IMR-90 (cell line): ENCODE measurements at regions not wholly inside any gene's neighbourhood (a gene's known extent, or its start where the extent isn't known, plus 50 kb on each side); places are given as distances from the start of the nearest gene placed in this dataset.

Source experiments
- ATAC-seq: fragments of 200-7000 bp; cut with Tn5 transposase; 2 replicates; pipeline ENCODE4 v1.9.1; 2020; ENCODE audit warnings: low read depth, mild to moderate bottlenecking, moderate library complexity
- BruUV-seq: library from RNA; stranded (reverse); fragments of 400-500 nt; replicated peaks from 2 replicates; lab custom pipeline; 2021; lab: Mats Ljungman, UMichigan
- CTCF ChIA-PET: fragments of 300-600 bp; formaldehyde crosslinking; extraction: SDS; loops from one replicate; lab custom pipeline; 2021; ENCODE audit warnings: antibody characterized with exemption; lab: Yijun Ruan, JAX
- POLR2A ChIA-PET: fragments of 300-600 bp; sonication (Branson Sonifier 250); formaldehyde crosslinking; loops from one replicate; lab custom pipeline; 2022; ENCODE audit warnings: antibody characterized with exemption; ENCODE audit not compliant: unreplicated experiment; lab: Charles Lee
- DNase-seq: peaks from one replicate; pipeline ENCODE4 v3.0.0; 2013
- H2AFZ ChIP-seq: replicated peaks from 2 replicates; pipeline ENCODE3; 2013; ENCODE audit warnings: low read length, mild to moderate bottlenecking; ENCODE audit not compliant: poor library complexity
- H2AK5ac ChIP-seq: 2 replicates; pipeline ENCODE4 v1.6.1; 2013; ENCODE audit warnings: low read depth, low read length, inconsistent platforms
- H2AK9ac ChIP-seq: replicated peaks from 2 replicates; pipeline ENCODE3; 2013; ENCODE audit warnings: mild to moderate bottlenecking, low read depth, low read length, moderate library complexity; ENCODE audit not compliant: poor library complexity
- H2BK120ac ChIP-seq: 2 replicates; pipeline ENCODE4 v1.6.1; 2013; ENCODE audit warnings: low read depth, low read length, inconsistent platforms
- H2BK15ac ChIP-seq: 3 replicates; pipeline ENCODE4 v1.6.1; 2013; ENCODE audit warnings: low read depth, low read length, inconsistent platforms
- H2BK20ac ChIP-seq: 2 replicates; pipeline ENCODE4 v1.6.1; 2013; ENCODE audit warnings: low read depth, mild to moderate bottlenecking, inconsistent platforms, low read length, moderate library complexity
- H2BK5ac ChIP-seq: 2 replicates; pipeline ENCODE4 v1.6.1; 2013; ENCODE audit warnings: mild to moderate bottlenecking, low read depth, low read length, inconsistent platforms; ENCODE audit not compliant: poor library complexity, severe bottlenecking
- H3K14ac ChIP-seq: replicated peaks from 2 replicates; pipeline ENCODE4 v1.6.1; 2013; ENCODE audit warnings: low read depth, low read length, inconsistent platforms
- H3K18ac ChIP-seq: 2 replicates; pipeline ENCODE4 v1.6.1; 2013; ENCODE audit warnings: low read depth, low read length, control low read depth
- H3K23ac ChIP-seq: 2 replicates; pipeline ENCODE4 v1.6.1; 2013; ENCODE audit warnings: low read depth, low read length, inconsistent platforms
- H3K27ac ChIP-seq: 2 replicates; pipeline ENCODE4 v1.5.1; 2013; ENCODE audit warnings: mild to moderate bottlenecking, control low read depth, low read length; ENCODE audit not compliant: insufficient read depth
- H3K27me3 ChIP-seq: 2 replicates; pipeline ENCODE4 v1.6.1; 2013; ENCODE audit warnings: low read length; ENCODE audit not compliant: control insufficient read depth, insufficient read depth
- H3K36me3 ChIP-seq: 2 replicates; pipeline ENCODE4 v1.6.1; 2013; ENCODE audit warnings: low read length, mixed read lengths; ENCODE audit not compliant: control insufficient read depth, insufficient read depth
- H3K4ac ChIP-seq: 2 replicates; pipeline ENCODE4 v1.6.1; 2013; ENCODE audit warnings: low read depth, low read length, inconsistent platforms
- H3K4me1 ChIP-seq: 2 replicates; pipeline ENCODE4 v1.6.1; 2013; ENCODE audit warnings: low read length, mixed read lengths; ENCODE audit not compliant: control insufficient read depth, insufficient read depth
- H3K4me2 ChIP-seq: 2 replicates; pipeline ENCODE4 v1.6.1; 2013; ENCODE audit warnings: low read depth, mild to moderate bottlenecking, control low read depth, low read length, moderate library complexity
- H3K4me3 ChIP-seq: 2 replicates; pipeline ENCODE4 v1.5.1; 2013; ENCODE audit warnings: low read depth, mild to moderate bottlenecking, control low read depth, low read length, moderate library complexity; ENCODE audit not compliant: insufficient read depth
- H3K56ac ChIP-seq: 2 replicates; pipeline ENCODE4 v1.6.1; 2013; ENCODE audit warnings: low read length, inconsistent platforms; ENCODE audit not compliant: insufficient read depth; ENCODE audit errors: extremely low read depth
- H3K79me1 ChIP-seq, 2 experiments: 2 replicates each; pipeline ENCODE4 v1.6.1; 2013; ENCODE audit warnings: low read length in 2 of 2, inconsistent platforms in 1 of 2, low read depth in 1 of 2
- H3K9ac ChIP-seq: 2 replicates; pipeline ENCODE4 v1.6.1; 2013; ENCODE audit warnings: low read depth, low read length, control low read depth
- H3K9me1 ChIP-seq: 2 replicates; pipeline ENCODE4 v1.6.1; 2013; ENCODE audit warnings: low read length, inconsistent platforms; ENCODE audit not compliant: insufficient read depth
- H3K9me3 ChIP-seq: 2 replicates; pipeline ENCODE4 v1.6.1; 2013; ENCODE audit warnings: low read length; ENCODE audit not compliant: control insufficient read depth, insufficient read depth
- H4K20me1 ChIP-seq: 2 replicates; pipeline ENCODE4 v1.6.1; 2013; ENCODE audit warnings: low read length, inconsistent platforms; ENCODE audit not compliant: insufficient read depth
- H4K5ac ChIP-seq: 2 replicates; pipeline ENCODE4 v1.6.1; 2013; ENCODE audit warnings: mild to moderate bottlenecking, low read depth, low read length, control low read depth
- H4K8ac ChIP-seq, 2 experiments: 2 replicates each; pipeline ENCODE4 v1.6.1; 2013; ENCODE audit warnings: low read depth in 2 of 2, low read length in 2 of 2, control low read depth in 1 of 2, inconsistent platforms in 1 of 2
- H4K91ac ChIP-seq: 2 replicates; pipeline ENCODE4 v1.6.1; 2013; ENCODE audit warnings: low read depth, low read length, inconsistent platforms; ENCODE audit not compliant: insufficient read depth
- BHLHE40 ChIP-seq: fragments of 150-350 bp; IDR thresholded peaks from 2 replicates; pipeline ENCODE4 v1.6.1; 2016; ENCODE audit warnings: mild to moderate bottlenecking, low read depth, low read length
- CEBPB ChIP-seq: IDR thresholded peaks from 2 replicates; pipeline ENCODE4 v1.6.1; 2012; ENCODE audit warnings: low read depth, low read length, improper control_type of control experiment
- ELK1 ChIP-seq: fragments of 150-350 bp; IDR thresholded peaks from 2 replicates; pipeline ENCODE4 v1.6.1; 2016; ENCODE audit warnings: low read depth, mild to moderate bottlenecking, low read length, moderate library complexity, borderline replicate concordance
- FOS ChIP-seq: fragments of 150-350 bp; IDR thresholded peaks from 2 replicates; pipeline ENCODE4 v1.6.1; 2016; ENCODE audit warnings: low read depth, low read length
- MAFK ChIP-seq: IDR thresholded peaks from 2 replicates; pipeline ENCODE4 v1.6.1; 2012; ENCODE audit warnings: low read depth, low read length, improper control_type of control experiment
- MAZ ChIP-seq: IDR thresholded peaks from 2 replicates; pipeline ENCODE4 v1.6.1; 2012; ENCODE audit warnings: low read depth, mild to moderate bottlenecking, low read length, improper control_type of control experiment, moderate library complexity, borderline replicate concordance
- NFE2L2 ChIP-seq: fragments of 150-350 bp; IDR thresholded peaks from 2 replicates; pipeline ENCODE4 v1.6.1; 2016; ENCODE audit warnings: low read depth, mild to moderate bottlenecking, low read length
- POLR2A ChIP-seq: IDR thresholded peaks from 2 replicates; pipeline ENCODE4 v1.6.1; 2012; ENCODE audit warnings: mild to moderate bottlenecking, low read depth, low read length
- RAD21 ChIP-seq: IDR thresholded peaks from 2 replicates; pipeline ENCODE4 v1.6.1; 2012; ENCODE audit warnings: low read length, improper control_type of control experiment
- RFX5 ChIP-seq: IDR thresholded peaks from 2 replicates; pipeline ENCODE4 v1.8.0; 2012; ENCODE audit warnings: low read depth, mild to moderate bottlenecking, low read length, moderate library complexity
- SMC3 ChIP-seq: fragments of 150-350 bp; IDR thresholded peaks from 2 replicates; pipeline ENCODE4 v1.6.1; 2016; ENCODE audit warnings: low read depth, mild to moderate bottlenecking, antibody characterized with exemption, low read length, moderate library complexity
- USF2 ChIP-seq: fragments of 150-350 bp; IDR thresholded peaks from 2 replicates; pipeline ENCODE4 v1.6.1; 2017; ENCODE audit warnings: mild to moderate bottlenecking, antibody characterized with exemption, low read length, low read depth
- WGBS, 2 experiments: methylation state at CpG; one replicate each; pipeline versions ENCODE4 v1.1.5 to v1.1.7; 2013; ENCODE audit warnings: missing lambda C conversion rate in 2 of 2; ENCODE audit not compliant: insufficient read length in 1 of 2; ENCODE audit errors: extremely low coverage in 2 of 2; 5-methylcytosine and 5-hydroxymethylcytosine counted together
- dilution Hi-C: fragments of 300-500 bp; cut with HindIII; formaldehyde crosslinking; loops from one replicate; pipeline ENCODE4 v1.14.3; 2018; ENCODE audit warnings: low sequenced_read_pairs; ENCODE audit not compliant: unreplicated experiment
- in situ Hi-C: fragments of 300-500 bp; cut with MboI; formaldehyde crosslinking; loops from 3 replicates; pipeline ENCODE4 v1.14.3; 2019; ENCODE audit warnings: low sequenced_read_pairs, inconsistent platforms, mixed read lengths
- intact Hi-C: fragments of 100-400 bp; cut with micrococcal nuclease; formaldehyde crosslinking; loops from 2 replicates; pipeline ENCODE4 v1.10.0; 2022
- TF ChIP-seq, protein P1 (sequence below): conservative IDR thresholded peaks from 2 replicates; pipeline ENCODE4 v1.5.1; 2012; ENCODE audit warnings: mild to moderate bottlenecking, low read depth, low read length, improper control_type of control experiment

- Histone ChIP-seq H2BK15ac (no peak overlapping the region), H3K9ac (no peak overlapping the region), H3K27me3 (no peaks in the 10 kb centered on the region), H3K9me3 (peaks cover 1% of the 10 kb centered on the region; the same call in 1 of the 2 replicates), H3K56ac (no peak overlapping the region), H3K36me3 (no peaks in the 10 kb centered on the region), H2BK20ac (no peak overlapping the region), H4K20me1 (no peaks in the 10 kb centered on the region), H3K4me3 (no peak overlapping the region), H3K14ac (no peak overlapping the region), H3K4me2 (no peak overlapping the region), H2AFZ (no peak overlapping the region), H3K23ac (no peak overlapping the region), H3K4me1 (no peaks in the 10 kb centered on the region), H2AK9ac (no peak overlapping the region), H3K9me1 (no peaks in the 10 kb centered on the region), H3K4ac (no peak overlapping the region), H2AK5ac (no peak overlapping the region), H3K79me1 (no peaks in the 10 kb centered on the region), H2BK120ac (no peak overlapping the region), H4K5ac (no peak overlapping the region), H2BK5ac (no peak overlapping the region), H3K18ac (no peak overlapping the region), H4K91ac (no peak overlapping the region), H4K8ac (no peak overlapping the region), H3K27ac (no peak overlapping the region)
- POLR2A ChIA-PET: no interaction called here
- CTCF ChIA-PET: no interaction called here
- no CpG with 5 or more reads among the region's 1 CpG for WGBS, 2 experiments
- intact Hi-C loops: no loop called here
- no TSS peak for BruUV-seq
- in situ Hi-C loops: no loop called here
- dilution Hi-C loops: no loop called here
- no peak for ATAC-seq
- DNase-seq: no peak
- TF ChIP-seq RFX5: no peak
- no peak for TF ChIP-seq MAFK
- no peak for TF ChIP-seq NFE2L2
- TF ChIP-seq RAD21: no peak
- TF ChIP-seq FOS: no peak
- TF ChIP-seq BHLHE40: no peak
- no peak for TF ChIP-seq CEBPB
- TF ChIP-seq, protein P1, sequence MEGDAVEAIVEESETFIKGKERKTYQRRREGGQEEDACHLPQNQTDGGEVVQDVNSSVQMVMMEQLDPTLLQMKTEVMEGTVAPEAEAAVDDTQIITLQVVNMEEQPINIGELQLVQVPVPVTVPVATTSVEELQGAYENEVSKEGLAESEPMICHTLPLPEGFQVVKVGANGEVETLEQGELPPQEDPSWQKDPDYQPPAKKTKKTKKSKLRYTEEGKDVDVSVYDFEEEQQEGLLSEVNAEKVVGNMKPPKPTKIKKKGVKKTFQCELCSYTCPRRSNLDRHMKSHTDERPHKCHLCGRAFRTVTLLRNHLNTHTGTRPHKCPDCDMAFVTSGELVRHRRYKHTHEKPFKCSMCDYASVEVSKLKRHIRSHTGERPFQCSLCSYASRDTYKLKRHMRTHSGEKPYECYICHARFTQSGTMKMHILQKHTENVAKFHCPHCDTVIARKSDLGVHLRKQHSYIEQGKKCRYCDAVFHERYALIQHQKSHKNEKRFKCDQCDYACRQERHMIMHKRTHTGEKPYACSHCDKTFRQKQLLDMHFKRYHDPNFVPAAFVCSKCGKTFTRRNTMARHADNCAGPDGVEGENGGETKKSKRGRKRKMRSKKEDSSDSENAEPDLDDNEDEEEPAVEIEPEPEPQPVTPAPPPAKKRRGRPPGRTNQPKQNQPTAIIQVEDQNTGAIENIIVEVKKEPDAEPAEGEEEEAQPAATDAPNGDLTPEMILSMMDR: no peak
- no peak for TF ChIP-seq MAZ
- no peak for TF ChIP-seq ELK1
- TF ChIP-seq USF2: no peak
- TF ChIP-seq POLR2A: no peak
- TF ChIP-seq SMC3: no peak
Observed at GRCh38 chr3:163018067-163018466, 1521.5 kb downstream of the OTOL1 start.
